ENCODE measurements at regions not wholly inside any gene's neighbourhood (a gene's known extent, or its start where the extent isn't known, plus 50 kb on each side); places are given as distances from the start of the nearest gene placed in this dataset.
"Not testable (repeated sequence)": the region's sequence is repeated elsewhere in the genome, so short reads cannot be mapped to it uniquely, and the experiment has no call there.

GRCh38 chr15:36161771-36162212 is 417.6 kb upstream of the CDIN1 start:
- no peak for DNase-seq
- H3K4me1 Mint-ChIP-seq: no peaks in the 10 kb centered on the region

GRCh38 chr15:36163983-36164382 is 415.4 kb upstream of the CDIN1 start:
- H3K4me3 ChIP-seq (ENCODE audit: low read depth, low read length); H3K4me3 Mint-ChIP-seq; H3K27ac ChIP-seq (ENCODE audit: insufficient read depth, low read length, poor library complexity, severe bottlenecking); H3K4me1 Mint-ChIP-seq; ATAC-seq (ENCODE audit: low read depth in 2 of 2); H3K9me3 ChIP-seq (ENCODE audit: control insufficient read depth in 2 of 2, low read length in 2 of 2); H3K27ac Mint-ChIP-seq; H3K9me3 Mint-ChIP-seq; H3K36me3 Mint-ChIP-seq; H3K4me1 ChIP-seq (ENCODE audit: control insufficient read depth, insufficient read depth, low read length, poor library complexity, severe bottlenecking); DNase-seq; H3K27me3 Mint-ChIP-seq; H3K27me3 ChIP-seq (ENCODE audit: control insufficient read depth, insufficient read depth, low read length); H3K36me3 ChIP-seq (ENCODE audit: control insufficient read depth, insufficient read depth, low read length): not testable (repeated sequence)

More at GRCh38 chr15:36161771-36162212, 417.6 kb upstream of the CDIN1 start:
- Histone ChIP-seq H3K27me3 (ENCODE audit: control insufficient read depth, insufficient read depth, low read length) (no peaks in the 10 kb centered on the region), H3K27ac (ENCODE audit: insufficient read depth, low read length, poor library complexity, severe bottlenecking) (no peak overlapping the region), H3K36me3 (ENCODE audit: control insufficient read depth, insufficient read depth, low read length) (no peaks in the 10 kb centered on the region), H3K4me3 (ENCODE audit: low read depth, low read length) (no peak overlapping the region), H3K9me3 (ENCODE audit: control insufficient read depth in 2 of 2, low read length in 2 of 2) (no peaks in the 10 kb centered on the region), H3K4me1 (ENCODE audit: control insufficient read depth, insufficient read depth, low read length, poor library complexity, severe bottlenecking) (no peaks in the 10 kb centered on the region)
- no peak overlapping the region for H3K27ac Mint-ChIP-seq
- H3K27me3 Mint-ChIP-seq: no peaks in the 10 kb centered on the region
- peaks cover 0 to 13% (median 9%) of the 10 kb centered on the region in 7 donors for H3K9me3 Mint-ChIP-seq
- no peak overlapping the region for H3K4me3 Mint-ChIP-seq
- no peaks in the 10 kb centered on the region for H3K36me3 Mint-ChIP-seq
- no peak for ATAC-seq (ENCODE audit: low read depth in 2 of 2)

DNA sequence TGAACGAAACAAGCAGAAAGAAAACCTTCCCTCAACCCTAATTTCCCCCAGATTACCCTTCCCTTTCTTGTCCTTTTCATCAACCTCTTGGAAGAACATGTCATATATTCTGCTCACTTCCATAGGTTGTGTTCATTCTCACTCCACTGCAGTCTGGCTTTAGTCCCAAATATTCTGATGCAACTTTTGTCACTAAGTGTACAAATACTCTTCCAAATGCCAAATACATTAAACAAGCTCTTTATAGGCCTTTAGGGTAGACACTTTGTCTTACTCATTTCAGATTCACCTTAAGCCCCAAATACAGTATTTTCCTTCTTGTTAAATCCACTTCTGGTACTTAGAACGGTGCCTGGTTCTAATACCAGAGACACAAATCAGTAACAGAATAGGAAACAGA is 406.5 kb upstream of the CDIN1 start:
- H3K4me3 Mint-ChIP-seq: no peak overlapping the region
- ATAC-seq (ENCODE audit: low read depth in 2 of 2) (no peak), DNase-seq (no peak)
- no peak overlapping the region for H3K4me3 ChIP-seq (ENCODE audit: low read depth, low read length)
- no peaks in the 10 kb centered on the region for H3K36me3 ChIP-seq (ENCODE audit: control insufficient read depth, insufficient read depth, low read length)
- H3K27me3 ChIP-seq (ENCODE audit: control insufficient read depth, insufficient read depth, low read length): no peaks in the 10 kb centered on the region
- H3K36me3 Mint-ChIP-seq: no peaks in the 10 kb centered on the region
- H3K4me1 ChIP-seq (ENCODE audit: control insufficient read depth, insufficient read depth, low read length, poor library complexity, severe bottlenecking): no peaks in the 10 kb centered on the region
- H3K27ac ChIP-seq (ENCODE audit: insufficient read depth, low read length, poor library complexity, severe bottlenecking): no peak overlapping the region
- no peaks in the 10 kb centered on the region for H3K27me3 Mint-ChIP-seq
- H3K9me3 Mint-ChIP-seq: peaks cover 0 to 8% (median 0%) of the 10 kb centered on the region in 7 donors
- no peaks in the 10 kb centered on the region for H3K4me1 Mint-ChIP-seq
- H3K9me3 ChIP-seq (ENCODE audit: control insufficient read depth in 2 of 2, low read length in 2 of 2): no peaks in the 10 kb centered on the region
- H3K27ac Mint-ChIP-seq: no peak overlapping the region

DNA sequence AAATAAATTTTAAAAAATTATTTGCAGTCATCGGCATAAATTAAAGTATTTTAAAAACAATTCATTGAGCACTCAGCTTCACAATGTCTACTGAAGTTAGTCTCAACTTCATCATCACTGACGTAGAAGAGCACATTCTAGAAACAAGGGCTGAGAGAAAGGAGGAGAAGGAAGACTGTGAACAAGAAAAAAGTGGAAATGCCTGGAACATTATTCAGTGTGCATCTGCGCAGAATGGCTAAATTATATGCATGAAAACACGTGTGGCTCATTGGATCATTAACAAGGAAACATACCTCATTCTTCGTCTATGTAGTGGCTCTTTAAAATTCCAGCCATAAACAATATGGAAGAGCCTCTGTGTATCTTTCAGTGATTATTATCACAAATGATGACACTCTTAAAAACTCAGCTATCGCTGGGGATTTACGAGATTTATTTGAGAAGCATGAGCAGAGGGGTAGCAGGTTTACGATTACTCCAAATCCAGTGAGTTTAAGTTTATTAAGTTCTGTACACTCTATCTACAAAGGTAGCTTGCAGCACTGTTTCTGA is 404.2 kb upstream of the CDIN1 start:
- no peak for ATAC-seq (ENCODE audit: low read depth in 2 of 2)
- Histone ChIP-seq H3K4me1 (ENCODE audit: control insufficient read depth, insufficient read depth, low read length, poor library complexity, severe bottlenecking) (no peaks in the 10 kb centered on the region), H3K36me3 (ENCODE audit: control insufficient read depth, insufficient read depth, low read length) (no peaks in the 10 kb centered on the region), H3K9me3 (ENCODE audit: control insufficient read depth in 2 of 2, low read length in 2 of 2) (no peaks in the 10 kb centered on the region), H3K27ac (ENCODE audit: insufficient read depth, low read length, poor library complexity, severe bottlenecking) (no peak overlapping the region), H3K4me3 (ENCODE audit: low read depth, low read length) (no peak overlapping the region), H3K27me3 (ENCODE audit: control insufficient read depth, insufficient read depth, low read length) (no peaks in the 10 kb centered on the region)
- H3K4me3 Mint-ChIP-seq: no peak overlapping the region
- H3K36me3 Mint-ChIP-seq: no peaks in the 10 kb centered on the region
- H3K27me3 Mint-ChIP-seq: no peaks in the 10 kb centered on the region
- DNase-seq: no peak
- H3K4me1 Mint-ChIP-seq: no peaks in the 10 kb centered on the region
- H3K27ac Mint-ChIP-seq: no peak overlapping the region
- peaks cover 0 to 7% (median 0%) of the 10 kb centered on the region in 7 donors for H3K9me3 Mint-ChIP-seq

- DNase-seq: no peak
- peaks cover 0 to 7% (median 0%) of the 10 kb centered on the region in 7 donors for H3K9me3 Mint-ChIP-seq
- no peak for ATAC-seq (ENCODE audit: low read depth in 2 of 2)
- no peaks in the 10 kb centered on the region for H3K36me3 ChIP-seq (ENCODE audit: control insufficient read depth, insufficient read depth, low read length)
- H3K27me3 ChIP-seq (ENCODE audit: control insufficient read depth, insufficient read depth, low read length): no peaks in the 10 kb centered on the region
- no peak overlapping the region for H3K27ac ChIP-seq (ENCODE audit: insufficient read depth, low read length, poor library complexity, severe bottlenecking)
- H3K4me1 Mint-ChIP-seq: no peaks in the 10 kb centered on the region
- H3K4me3 ChIP-seq (ENCODE audit: low read depth, low read length): no peak overlapping the region
- H3K27ac Mint-ChIP-seq: no peak overlapping the region
- H3K4me3 Mint-ChIP-seq: no peak overlapping the region
- no peaks in the 10 kb centered on the region for H3K36me3 Mint-ChIP-seq
- no peaks in the 10 kb centered on the region for H3K9me3 ChIP-seq (ENCODE audit: control insufficient read depth in 2 of 2, low read length in 2 of 2)
- no peaks in the 10 kb centered on the region for H3K27me3 Mint-ChIP-seq
- H3K4me1 ChIP-seq (ENCODE audit: control insufficient read depth, insufficient read depth, low read length, poor library complexity, severe bottlenecking): no peaks in the 10 kb centered on the region
Observed at GRCh38 chr15:36175741-36176291, 403.6 kb upstream of the CDIN1 start.

DNA sequence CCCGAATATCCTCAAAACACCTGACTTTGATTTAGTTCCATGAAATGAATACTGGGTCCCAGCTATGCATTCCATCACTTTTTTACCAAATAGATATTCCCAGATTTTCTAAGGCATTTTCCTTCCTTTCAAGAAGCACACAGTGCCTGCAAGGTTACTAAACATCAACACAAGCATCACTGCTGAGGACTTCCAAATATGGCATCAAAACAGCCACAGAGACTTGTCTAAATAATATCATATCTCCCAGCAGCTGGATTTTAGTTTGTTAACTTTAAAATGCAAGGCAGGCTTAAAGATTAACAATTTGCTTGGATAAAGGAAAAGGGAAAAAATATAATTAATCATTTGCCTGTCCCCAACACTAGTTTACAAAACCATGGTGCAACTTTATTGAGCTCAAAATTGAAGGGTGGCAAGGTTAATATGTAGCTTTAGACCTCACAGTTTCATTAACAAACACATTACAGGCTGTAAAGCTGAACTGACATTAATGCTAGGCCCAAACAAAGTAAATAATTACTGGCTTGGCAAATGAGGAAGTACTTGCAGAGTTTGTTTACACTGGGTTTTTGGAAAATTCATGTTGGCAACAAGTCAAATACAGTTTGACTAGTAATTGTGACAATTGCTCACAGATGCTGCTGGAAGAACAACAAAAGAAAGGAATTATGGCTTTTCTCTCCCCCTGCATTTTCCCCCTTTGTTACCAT is 401.7 kb upstream of the CDIN1 start:
- no peak for ATAC-seq (ENCODE audit: low read depth in 2 of 2)
- Mint-ChIP-seq H3K4me3 (no peak overlapping the region), H3K27ac (no peak overlapping the region), H3K36me3 (no peaks in the 10 kb centered on the region), H3K4me1 (no peaks in the 10 kb centered on the region), H3K27me3 (no peaks in the 10 kb centered on the region), H3K9me3 (peaks cover 0 to 6% (median 0%) of the 10 kb centered on the region in 7 donors)
- no peaks in the 10 kb centered on the region for H3K4me1 ChIP-seq (ENCODE audit: control insufficient read depth, insufficient read depth, low read length, poor library complexity, severe bottlenecking)
- no peaks in the 10 kb centered on the region for H3K9me3 ChIP-seq (ENCODE audit: control insufficient read depth in 2 of 2, low read length in 2 of 2)
- DNase-seq: no peak
- no peaks in the 10 kb centered on the region for H3K36me3 ChIP-seq (ENCODE audit: control insufficient read depth, insufficient read depth, low read length)
- H3K4me3 ChIP-seq (ENCODE audit: low read depth, low read length): no peak overlapping the region
- no peak overlapping the region for H3K27ac ChIP-seq (ENCODE audit: insufficient read depth, low read length, poor library complexity, severe bottlenecking)
- no peaks in the 10 kb centered on the region for H3K27me3 ChIP-seq (ENCODE audit: control insufficient read depth, insufficient read depth, low read length)

- peaks cover 0 to 3% (median 0%) of the 10 kb centered on the region in 7 donors for H3K9me3 Mint-ChIP-seq
- no peaks in the 10 kb centered on the region for H3K36me3 Mint-ChIP-seq
- H3K27me3 Mint-ChIP-seq: no peaks in the 10 kb centered on the region
- no peak overlapping the region for H3K27ac Mint-ChIP-seq
- no peaks in the 10 kb centered on the region for H3K27me3 ChIP-seq (ENCODE audit: control insufficient read depth, insufficient read depth, low read length)
- H3K4me3 Mint-ChIP-seq: no peak overlapping the region
- H3K27ac ChIP-seq (ENCODE audit: insufficient read depth, low read length, poor library complexity, severe bottlenecking): no peak overlapping the region
- DNase-seq (no peak), ATAC-seq (ENCODE audit: low read depth in 2 of 2) (no peak)
- H3K4me3 ChIP-seq (ENCODE audit: low read depth, low read length): no peak overlapping the region
- H3K4me1 ChIP-seq (ENCODE audit: control insufficient read depth, insufficient read depth, low read length, poor library complexity, severe bottlenecking): no peaks in the 10 kb centered on the region
- no peaks in the 10 kb centered on the region for H3K9me3 ChIP-seq (ENCODE audit: control insufficient read depth in 2 of 2, low read length in 2 of 2)
- H3K4me1 Mint-ChIP-seq: no peaks in the 10 kb centered on the region
- no peaks in the 10 kb centered on the region for H3K36me3 ChIP-seq (ENCODE audit: control insufficient read depth, insufficient read depth, low read length)
Observed at GRCh38 chr15:36178303-36178633, 401.2 kb upstream of the CDIN1 start.

- no peaks in the 10 kb centered on the region for H3K4me1 ChIP-seq (ENCODE audit: control insufficient read depth, insufficient read depth, low read length, poor library complexity, severe bottlenecking)
- Mint-ChIP-seq H3K36me3 (no peaks in the 10 kb centered on the region), H3K4me1 (no peaks in the 10 kb centered on the region), H3K27me3 (no peaks in the 10 kb centered on the region), H3K4me3 (no peak overlapping the region), H3K9me3 (peaks cover 0 to 6% (median 2%) of the 10 kb centered on the region in 7 donors), H3K27ac (no peak overlapping the region)
- ATAC-seq (ENCODE audit: low read depth in 2 of 2) (no peak), DNase-seq (no peak)
- no peak overlapping the region for H3K27ac ChIP-seq (ENCODE audit: insufficient read depth, low read length, poor library complexity, severe bottlenecking)
- H3K27me3 ChIP-seq (ENCODE audit: control insufficient read depth, insufficient read depth, low read length): no peaks in the 10 kb centered on the region
- no peak overlapping the region for H3K4me3 ChIP-seq (ENCODE audit: low read depth, low read length)
- H3K36me3 ChIP-seq (ENCODE audit: control insufficient read depth, insufficient read depth, low read length): no peaks in the 10 kb centered on the region
- no peaks in the 10 kb centered on the region for H3K9me3 ChIP-seq (ENCODE audit: control insufficient read depth in 2 of 2, low read length in 2 of 2)
Observed at GRCh38 chr15:36183201-36183600, 396.2 kb upstream of the CDIN1 start.

Measured in CD4-positive, CD25-positive, alpha-beta regulatory T cell (primary cell).